ENCODE measurements at regions not wholly inside any gene's neighbourhood (a gene's known extent, or its start where the extent isn't known, plus 50 kb on each side); places are given as distances from the start of the nearest gene placed in this dataset.

GRCh38 chr20:3340443-3340842 lies 67.0 kb downstream of the DNAAF9 start:
- intact Hi-C loops (cut with DNase I), result no loop called here
- H3K9me3 ChIP-seq, result no peaks in the 10 kb centered on the region
- H3K27me3 ChIP-seq, result no peaks in the 10 kb centered on the region
- H3K36me3 ChIP-seq, result peaks cover 22% of the 10 kb centered on the region
- peak; percentile 95 for ATAC-seq
- peaks cover 12% of the 10 kb centered on the region for H3K4me1 ChIP-seq
- peak overlapping the region; percentile 79 for H3K27ac ChIP-seq
- peak; percentile 91 for DNase-seq
- TF ChIP-seq CTCF (IDR thresholded peaks at IDR 0.05), result no peak
- no peak overlapping the region for H3K4me3 ChIP-seq

- H3K27ac ChIP-seq, result no peak overlapping the region
- no peak overlapping the region for H3K4me3 ChIP-seq
These were observed 67.9 kb downstream of the DNAAF9 start for GRCh38 chr20:3339571-3339970.

GRCh38 chr20:3339076-3339475 lies 68.4 kb downstream of the DNAAF9 start:
- ATAC-seq (no peak), DNase-seq (no peak)
- no peak overlapping the region for H3K4me3 ChIP-seq
- peaks cover 25% of the 10 kb centered on the region for H3K36me3 ChIP-seq
- H3K27me3 ChIP-seq, result no peaks in the 10 kb centered on the region
- intact Hi-C loops (cut with DNase I), result no loop called here
- no peak overlapping the region for H3K27ac ChIP-seq
- peaks cover 12% of the 10 kb centered on the region for H3K4me1 ChIP-seq
- no peak for TF ChIP-seq CTCF (IDR thresholded peaks at IDR 0.05)
- H3K9me3 ChIP-seq, result no peaks in the 10 kb centered on the region

More at GRCh38 chr20:3339571-3339970, 67.9 kb downstream of the DNAAF9 start:
- Histone ChIP-seq H3K9me3 (no peaks in the 10 kb centered on the region), H3K4me1 (peaks cover 12% of the 10 kb centered on the region), H3K36me3 (peaks cover 21% of the 10 kb centered on the region), H3K27me3 (no peaks in the 10 kb centered on the region)
- intact Hi-C loops (cut with DNase I), result no loop called here
- TF ChIP-seq CTCF (IDR thresholded peaks at IDR 0.05), result no peak
- DNase-seq, result no peak
- ATAC-seq, result no peak

- Histone ChIP-seq H3K9me3 (no peaks in the 10 kb centered on the region), H3K4me1 (no peaks in the 10 kb centered on the region), H3K4me3 (no peak overlapping the region), H3K27ac (no peak overlapping the region), H3K36me3 (peaks cover 54% of the 10 kb centered on the region), H3K27me3 (no peaks in the 10 kb centered on the region)
- no peak for ATAC-seq
- DNase-seq, result no peak
- intact Hi-C loops (cut with DNase I), result no loop called here
- TF ChIP-seq CTCF (IDR thresholded peaks at IDR 0.05), result no peak
These were observed 73.1 kb downstream of the DNAAF9 start for GRCh38 chr20:3334156-3334943.

- no peak for DNase-seq
- Histone ChIP-seq H3K9me3 (no peaks in the 10 kb centered on the region), H3K27me3 (no peaks in the 10 kb centered on the region), H3K36me3 (peaks cover 53% of the 10 kb centered on the region), H3K4me1 (no peaks in the 10 kb centered on the region), H3K27ac (peak overlapping the region; percentile 47), H3K4me3 (no peak overlapping the region)
- intact Hi-C loops (cut with DNase I), result no loop called here
- ATAC-seq, result peak; percentile 63
- TF ChIP-seq CTCF (IDR thresholded peaks at IDR 0.05), result no peak
These were observed 77.3 kb downstream of the DNAAF9 start for GRCh38 chr20:3330046-3330741.
